ENCODE measurements at regions not wholly inside any gene's neighbourhood (a gene's known extent, or its start where the extent isn't known, plus 50 kb on each side); places are given as distances from the start of the nearest gene placed in this dataset.
"Not testable (repeated sequence)": the region's sequence is repeated elsewhere in the genome, so short reads cannot be mapped to it uniquely, and the experiment has no call there.

DNA sequence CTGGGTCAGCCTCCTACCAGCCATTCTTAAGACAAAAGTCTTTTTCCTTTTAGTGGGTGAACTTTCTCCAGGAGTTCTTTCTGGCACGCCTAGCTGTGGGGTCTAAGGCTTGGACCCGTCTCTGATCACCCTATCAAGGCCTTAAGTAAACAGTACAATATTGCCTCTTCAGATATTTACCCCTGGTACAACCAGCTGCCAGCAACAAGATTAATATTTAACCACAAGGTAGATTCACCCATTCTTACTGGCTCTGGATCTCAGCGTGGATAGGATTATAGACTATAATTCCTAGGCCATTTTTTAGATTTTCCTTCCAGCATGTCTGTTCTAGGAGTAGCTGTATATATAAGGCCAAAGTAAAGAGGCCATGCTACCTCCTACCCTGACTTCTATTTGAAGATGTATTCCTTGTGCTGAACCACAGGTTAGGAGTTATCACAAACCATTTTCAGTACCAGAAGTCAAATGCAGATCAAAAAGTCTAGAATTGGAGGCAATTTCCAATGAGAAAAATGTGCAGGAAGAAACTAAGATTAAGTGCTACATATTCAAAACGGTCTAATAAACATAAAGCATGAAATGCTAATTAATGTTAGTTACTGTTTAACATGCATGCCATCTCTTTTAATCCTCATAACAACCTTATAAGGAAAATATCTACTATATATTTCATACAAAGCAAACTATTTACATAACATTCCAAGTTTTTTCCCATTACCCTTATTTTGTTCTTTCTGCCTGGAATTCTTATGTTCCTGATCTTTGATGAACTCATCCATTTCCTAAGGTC is 110.0 kb upstream of the SYN3 start:
- TF ChIP-seq, protein P1, sequence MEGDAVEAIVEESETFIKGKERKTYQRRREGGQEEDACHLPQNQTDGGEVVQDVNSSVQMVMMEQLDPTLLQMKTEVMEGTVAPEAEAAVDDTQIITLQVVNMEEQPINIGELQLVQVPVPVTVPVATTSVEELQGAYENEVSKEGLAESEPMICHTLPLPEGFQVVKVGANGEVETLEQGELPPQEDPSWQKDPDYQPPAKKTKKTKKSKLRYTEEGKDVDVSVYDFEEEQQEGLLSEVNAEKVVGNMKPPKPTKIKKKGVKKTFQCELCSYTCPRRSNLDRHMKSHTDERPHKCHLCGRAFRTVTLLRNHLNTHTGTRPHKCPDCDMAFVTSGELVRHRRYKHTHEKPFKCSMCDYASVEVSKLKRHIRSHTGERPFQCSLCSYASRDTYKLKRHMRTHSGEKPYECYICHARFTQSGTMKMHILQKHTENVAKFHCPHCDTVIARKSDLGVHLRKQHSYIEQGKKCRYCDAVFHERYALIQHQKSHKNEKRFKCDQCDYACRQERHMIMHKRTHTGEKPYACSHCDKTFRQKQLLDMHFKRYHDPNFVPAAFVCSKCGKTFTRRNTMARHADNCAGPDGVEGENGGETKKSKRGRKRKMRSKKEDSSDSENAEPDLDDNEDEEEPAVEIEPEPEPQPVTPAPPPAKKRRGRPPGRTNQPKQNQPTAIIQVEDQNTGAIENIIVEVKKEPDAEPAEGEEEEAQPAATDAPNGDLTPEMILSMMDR (IDR thresholded peaks at IDR 0.05; ENCODE audit: control insufficient read depth, extremely low read depth, insufficient read depth): no peak
- DNase-seq (ENCODE audit: low read depth): no peak
- H3K4me3 ChIP-seq (ENCODE audit: low read depth, low read length): no peak overlapping the region

DNA sequence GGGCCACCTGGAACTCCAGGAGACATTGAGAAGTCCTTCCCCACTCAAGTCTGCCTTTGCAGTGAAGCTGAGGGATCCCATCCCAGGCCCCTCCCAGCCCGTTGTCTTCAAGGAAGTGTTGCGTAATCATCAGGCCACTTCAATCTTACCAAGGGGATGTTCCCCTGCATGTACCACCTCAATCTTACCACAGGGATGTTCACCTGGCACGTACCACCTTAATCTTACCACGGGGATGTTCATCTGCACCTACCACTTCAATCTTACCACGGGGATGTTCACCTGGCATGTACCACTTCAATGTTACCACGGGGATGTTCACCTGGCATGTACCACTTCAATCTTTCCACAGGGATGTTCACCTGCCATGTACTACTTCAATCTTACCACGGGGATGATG is 108.0 kb upstream of the SYN3 start:
- DNase-seq (ENCODE audit: low read depth): no peak
- TF ChIP-seq, protein P1 (IDR thresholded peaks at IDR 0.05; ENCODE audit: control insufficient read depth, extremely low read depth, insufficient read depth): no peak
- no peak overlapping the region for H3K4me3 ChIP-seq (ENCODE audit: low read depth, low read length)

DNA sequence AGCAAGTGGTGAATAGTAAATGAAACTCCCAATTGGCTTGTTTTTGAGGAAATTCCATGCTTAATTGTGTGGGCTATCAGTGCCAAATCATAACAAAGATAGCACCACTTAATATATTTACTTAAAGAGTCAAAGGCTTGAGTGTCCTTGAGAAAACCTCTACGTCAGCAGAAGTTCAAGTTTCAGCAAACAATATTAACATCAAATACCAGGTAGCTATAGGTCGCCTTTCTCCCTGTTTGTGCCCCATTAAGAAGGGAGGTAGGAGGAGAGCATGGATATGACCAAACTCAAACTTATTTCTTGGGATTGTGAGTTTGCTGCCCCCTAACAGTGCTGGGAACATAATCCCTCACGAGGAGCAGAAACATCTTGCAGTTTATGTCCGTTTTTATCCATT is 105.6 kb upstream of the SYN3 start:
- TF ChIP-seq, protein P1 (IDR thresholded peaks at IDR 0.05; ENCODE audit: control insufficient read depth, extremely low read depth, insufficient read depth): no peak
- DNase-seq (ENCODE audit: low read depth): peak; percentile 1
- H3K4me3 ChIP-seq (ENCODE audit: low read depth, low read length): no peak overlapping the region

DNA sequence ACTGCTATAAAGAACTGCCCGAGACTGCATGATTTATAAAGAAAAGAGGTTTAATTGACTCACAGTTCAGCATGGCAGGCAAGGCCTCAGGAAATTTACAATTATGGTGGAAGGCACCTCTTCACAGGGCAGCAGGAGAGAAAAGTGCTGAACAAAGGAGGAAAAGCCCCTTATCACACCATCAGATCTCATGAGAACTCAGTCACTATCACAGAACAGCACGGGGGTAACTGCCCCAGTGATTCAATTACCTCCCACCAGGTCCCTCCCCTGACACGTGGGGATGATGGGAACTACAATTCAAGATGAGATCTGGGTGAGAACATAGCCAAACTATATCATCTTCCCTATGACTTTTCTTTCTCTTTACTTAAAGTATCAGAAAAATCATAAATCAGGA is 104.0 kb upstream of the SYN3 start:
- TF ChIP-seq, protein P1 (IDR thresholded peaks at IDR 0.05; ENCODE audit: control insufficient read depth, extremely low read depth, insufficient read depth): no peak
- H3K4me3 ChIP-seq (ENCODE audit: low read depth, low read length): no peak overlapping the region
- DNase-seq (ENCODE audit: low read depth): no peak

DNA sequence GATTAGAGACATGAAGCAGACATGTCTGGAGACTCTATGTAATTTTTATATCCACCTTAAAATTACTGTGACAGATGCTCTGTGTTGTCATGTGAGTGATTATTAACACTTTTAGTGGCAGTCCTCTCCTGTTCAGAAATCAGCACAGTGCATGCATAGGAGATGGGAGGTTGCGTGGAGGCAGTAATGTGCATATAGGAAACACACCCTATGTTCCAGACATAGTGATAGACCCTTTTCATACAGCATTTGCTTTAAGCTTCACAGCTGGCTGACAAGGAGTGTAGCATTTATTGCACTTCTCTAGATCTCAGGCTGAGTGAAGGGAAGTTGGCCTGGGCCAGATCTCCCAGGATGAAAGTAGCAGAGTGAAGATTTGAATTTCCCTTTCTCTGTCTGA is 102.3 kb upstream of the SYN3 start:
- TF ChIP-seq, protein P1 (IDR thresholded peaks at IDR 0.05; ENCODE audit: control insufficient read depth, extremely low read depth, insufficient read depth): no peak
- DNase-seq (ENCODE audit: low read depth): no peak
- H3K4me3 ChIP-seq (ENCODE audit: low read depth, low read length): no peak overlapping the region

DNA sequence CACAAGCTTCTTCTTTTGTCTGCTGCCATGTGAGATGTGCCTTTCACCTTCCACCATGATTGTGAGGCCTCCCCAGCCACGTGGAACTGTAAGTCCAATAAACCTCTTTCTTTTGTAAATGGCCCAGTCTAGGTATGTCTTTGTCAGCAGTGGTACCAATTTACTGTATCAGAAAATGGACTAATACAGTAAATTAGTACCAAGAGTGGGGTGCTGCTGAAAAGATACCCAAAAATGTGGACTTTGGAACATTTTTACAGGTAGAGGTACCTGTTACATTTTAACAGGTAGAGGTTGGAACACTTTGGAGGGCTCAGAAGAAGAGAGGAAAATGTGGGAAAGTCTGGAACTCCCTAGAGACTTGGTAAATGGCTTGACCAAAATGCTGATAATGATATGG is 96.8 kb upstream of the SYN3 start:
- DNase-seq (ENCODE audit: low read depth); H3K4me3 ChIP-seq (ENCODE audit: low read depth, low read length): not testable (repeated sequence)

DNA sequence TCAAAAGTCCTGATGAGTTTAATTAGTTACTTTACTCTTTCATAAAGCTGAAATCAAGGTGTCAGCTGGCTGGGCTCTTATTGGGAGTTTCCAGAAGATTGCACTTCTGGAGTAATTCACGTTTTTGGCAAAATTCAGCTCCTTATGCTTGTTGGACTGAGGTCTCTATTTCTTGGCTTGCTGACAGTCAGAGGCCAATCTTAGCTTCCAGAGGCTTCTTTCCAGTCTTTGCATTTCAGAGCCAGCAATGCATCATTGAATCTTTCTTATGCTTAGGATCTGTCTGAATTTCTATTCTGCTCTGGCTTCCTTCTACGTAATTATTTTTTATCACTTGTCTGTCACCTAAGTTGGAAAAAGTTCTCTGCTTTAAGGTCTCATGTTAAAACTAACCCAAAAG is 91.4 kb upstream of the SYN3 start:
- no peak overlapping the region for H3K4me3 ChIP-seq (ENCODE audit: low read depth, low read length)
- TF ChIP-seq, protein P1 (IDR thresholded peaks at IDR 0.05; ENCODE audit: control insufficient read depth, extremely low read depth, insufficient read depth): no peak
- no peak for DNase-seq (ENCODE audit: low read depth)

All from LNCaP clone FGC (cell line).